Ovary (tissue), 7 donors: ENCODE measurements at regions not wholly inside any gene's neighbourhood (a gene's known extent, or its start where the extent isn't known, plus 50 kb on each side); places are given as distances from the start of the nearest gene placed in this dataset.

ENCODE experiments used
- DNase-seq, 5 donors: peaks; one replicate each; pipeline ENCODE4 v3.0.0-alpha.2; 2019 to 2020
- H3K27ac ChIP-seq, 2 donors: fragments of 200-600 bp; one replicate each; pipeline versions ENCODE4 v1.5.1 to v1.8.0; 2019 to 2022
- H3K27me3 ChIP-seq: fragments of 200-600 bp; one replicate; pipeline ENCODE4 v1.8.0; 2022
- H3K36me3 ChIP-seq: fragments of 200-600 bp; sonication (generic); one replicate; pipeline ENCODE4 v1.5.1; 2019
- H3K4me1 ChIP-seq: one replicate; pipeline ENCODE4 v1.8.1; 2013; ENCODE audit warnings: mild to moderate bottlenecking, moderate library complexity; ENCODE audit not compliant: insufficient read depth
- H3K4me3 ChIP-seq: fragments of 200-600 bp; sonication (generic); one replicate; pipeline ENCODE4 v1.5.1; 2017
- H3K9me3 ChIP-seq, 2 donors: fragments of 200-600 bp in 1 of 2; sonication (generic) in 1 of 2; one replicate each; pipeline versions ENCODE4 v1.5.1 to v1.8.1; 2013 to 2019; ENCODE audit warnings: mild to moderate bottlenecking in 1 of 2, moderate library complexity in 1 of 2
- CTCF ChIP-seq, 3 donors: fragments of 450-650 bp in 2 of 3; fragments of 200-600 bp in 1 of 3; IDR thresholded peaks; one replicate each; pipeline versions ENCODE4 v1.5.1 to v1.8.0; 2016 to 2022; ENCODE audit warnings: antibody characterized with exemption in 3 of 3, mild to moderate bottlenecking in 1 of 3
- EP300 ChIP-seq: sonication (generic); formaldehyde crosslinking; IDR thresholded peaks from one replicate; pipeline ENCODE4 v1.6.1; 2017; ENCODE audit warnings: antibody characterized with exemption
- POLR2A ChIP-seq: fragments of 450-650 bp; IDR thresholded peaks from one replicate; pipeline ENCODE4 v1.6.1; 2017; ENCODE audit warnings: antibody characterized with exemption, mild to moderate bottlenecking, moderate library complexity
- WGBS, 3 donors: extraction: QIAGEN DNeasy Blood & Tissue Kit in 1 of 3; methylation state at CpG; one replicate each; pipeline versions ENCODE4 v1.1.5 to v1.1.7; 2013 to 2017; 5-methylcytosine and 5-hydroxymethylcytosine counted together
- intact Hi-C, 4 donors: fragments of 100-400 bp; cut with DNase I; formaldehyde crosslinking; loops; one replicate each; pipeline versions ENCODE4 v1.11.0 to v1.15.1; 2022 to 2023
- donor health status: DM: no; HTN: no; CAD: no; lungs with moderate emphysema.
- donor health status: DM: no; HTN: no; CAD: no.
- donor health status: Bipolar disorder and iron deficiency.
- donor health status: DM: no; HTN: no; CAD: no.
- donor health status: DM: yes; HTN: yes; CAD: no.

GRCh38 chr3:180142472-180142871, 105.7 kb upstream of the PEX5L start:
- Histone ChIP-seq H3K27me3 (no peaks in the 10 kb centered on the region), H3K27ac (no peak overlapping the region), H3K4me1 (no peaks in the 10 kb centered on the region), H3K36me3 (no peaks in the 10 kb centered on the region), H3K4me3 (no peak overlapping the region), H3K9me3 (no peaks in the 10 kb centered on the region)
- intact Hi-C loops, result no loop called here
- WGBS, 3 donors, result 85 to 88% (median 85%) methylated on average over 4 of the region's 4 CpGs
- TF ChIP-seq CTCF (IDR thresholded peaks at IDR 0.05) (no peak), EP300 (no peak), POLR2A (no peak)
- DNase-seq, result no peak

GRCh38 chr3:180161770-180162169, 125.0 kb upstream of the PEX5L start:
- no peak for DNase-seq
- Histone ChIP-seq H3K27ac (no peak overlapping the region), H3K27me3 (no peaks in the 10 kb centered on the region), H3K4me1 (no peaks in the 10 kb centered on the region), H3K36me3 (no peaks in the 10 kb centered on the region), H3K9me3 (no peaks in the 10 kb centered on the region), H3K4me3 (no peak overlapping the region)
- intact Hi-C loops, result no loop called here
- TF ChIP-seq CTCF (IDR thresholded peaks at IDR 0.05) (no peak), EP300 (no peak), POLR2A (no peak)
- 86 to 87% (median 87%) methylated on average over 9 of the region's 9 CpGs for WGBS, 3 donors

GRCh38 chr3:180175572-180175971, 138.8 kb upstream of the PEX5L start:
- Histone ChIP-seq H3K9me3 (no peaks in the 10 kb centered on the region), H3K27ac (no peak overlapping the region), H3K4me1 (no peaks in the 10 kb centered on the region), H3K36me3 (no peaks in the 10 kb centered on the region), H3K4me3 (no peak overlapping the region), H3K27me3 (no peaks in the 10 kb centered on the region)
- WGBS, 3 donors, result 48 to 60% (median 50%) methylated on average over 1 of the region's 1 CpG
- intact Hi-C loops, result no loop called here
- TF ChIP-seq CTCF (IDR thresholded peaks at IDR 0.05) (no peak), EP300 (no peak), POLR2A (no peak)
- DNase-seq, result no peak

GRCh38 chr3:180176059-180176458, 139.3 kb upstream of the PEX5L start:
- Histone ChIP-seq H3K36me3 (no peaks in the 10 kb centered on the region), H3K4me1 (no peaks in the 10 kb centered on the region), H3K27me3 (no peaks in the 10 kb centered on the region), H3K9me3 (no peaks in the 10 kb centered on the region), H3K4me3 (no peak overlapping the region), H3K27ac (no peak overlapping the region)
- DNase-seq, result no peak
- 82 to 90% (median 85%) methylated on average over 3 of the region's 3 CpGs for WGBS, 3 donors
- TF ChIP-seq EP300 (no peak), POLR2A (no peak), CTCF (IDR thresholded peaks at IDR 0.05) (no peak)
- intact Hi-C loops, result no loop called here

- Histone ChIP-seq H3K9me3 (no peaks in the 10 kb centered on the region), H3K4me1 (no peaks in the 10 kb centered on the region), H3K4me3 (no peak overlapping the region), H3K27me3 (no peaks in the 10 kb centered on the region), H3K36me3 (no peaks in the 10 kb centered on the region), H3K27ac (no peak overlapping the region)
- DNase-seq, result no peak
- intact Hi-C loops, result no loop called here
- TF ChIP-seq EP300 (no peak), CTCF (IDR thresholded peaks at IDR 0.05) (no peak), POLR2A (no peak)
- WGBS, 3 donors, result 78 to 88% (median 81%) methylated on average over 4 of the region's 4 CpGs
Measured at GRCh38 chr3:180177255-180177654, 140.5 kb upstream of the PEX5L start.
